ENCODE measurements at regions not wholly inside any gene's neighbourhood (a gene's known extent, or its start where the extent isn't known, plus 50 kb on each side); places are given as distances from the start of the nearest gene placed in this dataset.
"Not testable (repeated sequence)": the region's sequence is repeated elsewhere in the genome, so short reads cannot be mapped to it uniquely, and the experiment has no call there.

- not testable (repeated sequence) for DNase-seq
Observed at GRCh38 chr13:50547175-50547574, 296.3 kb downstream of the DLEU7 start.

- no peak for DNase-seq
Observed at GRCh38 chr13:50548586-50548985, 294.9 kb downstream of the DLEU7 start.

- no peak for DNase-seq
Observed at GRCh38 chr13:50549221-50549942, 294.1 kb downstream of the DLEU7 start.

- DNase-seq, result no peak
Observed at GRCh38 chr13:50550151-50550550, 293.3 kb downstream of the DLEU7 start.

GRCh38 chr13:50552424-50552966 lies 291.0 kb downstream of the DLEU7 start:
- DNase-seq, result no peak

GRCh38 chr13:50561739-50562138 lies 281.8 kb downstream of the DLEU7 start:
- no peak for DNase-seq

GRCh38 chr13:50566646-50567045 lies 276.8 kb downstream of the DLEU7 start:
- DNase-seq, result no peak

GRCh38 chr13:50572129-50572528 lies 271.4 kb downstream of the DLEU7 start:
- no peak for DNase-seq

- DNase-seq, result no peak
Observed at GRCh38 chr13:50573066-50573465, 270.4 kb downstream of the DLEU7 start.

GRCh38 chr13:50574731-50575130 lies 268.8 kb downstream of the DLEU7 start:
- DNase-seq, result no peak

- DNase-seq, result no peak
Observed at GRCh38 chr13:50575138-50575537, 268.4 kb downstream of the DLEU7 start.

- no peak for DNase-seq
Observed at GRCh38 chr13:50576156-50576555, 267.3 kb downstream of the DLEU7 start.

- no peak for DNase-seq
Observed at GRCh38 chr13:50577806-50578205, 265.7 kb downstream of the DLEU7 start.

- DNase-seq, result no peak
Observed at GRCh38 chr13:50580684-50581305, 262.7 kb downstream of the DLEU7 start.

GRCh38 chr13:50581586-50582196 lies 261.8 kb downstream of the DLEU7 start:
- DNase-seq, result no peak

- DNase-seq, result no peak
Observed at GRCh38 chr13:50584856-50585580, 258.5 kb downstream of the DLEU7 start.

- no peak for DNase-seq
Observed at GRCh38 chr13:50585674-50586413, 257.6 kb downstream of the DLEU7 start.

- no peak for DNase-seq
Observed at GRCh38 chr13:50586414-50587083, 256.9 kb downstream of the DLEU7 start.

GRCh38 chr13:50587115-50587514 lies 256.4 kb downstream of the DLEU7 start:
- DNase-seq, result no peak

- no peak for DNase-seq
Observed at GRCh38 chr13:50587645-50588373, 255.7 kb downstream of the DLEU7 start.

- no peak for DNase-seq
Observed at GRCh38 chr13:50588491-50589130, 254.9 kb downstream of the DLEU7 start.

All from islet precursor cell (in vitro differentiated cells).